H1 (cell line): ENCODE measurements at regions not wholly inside any gene's neighbourhood (a gene's known extent, or its start where the extent isn't known, plus 50 kb on each side); places are given as distances from the start of the nearest gene placed in this dataset.

Source experiments
- CTCF ChIA-PET: fragments of 300-600 bp; sonication (Branson Sonifier 250); formaldehyde crosslinking; loops from one replicate; lab custom pipeline; 2021; ENCODE audit not compliant: partially characterized antibody; lab: Charles Lee
- POLR2A ChIA-PET: fragments of 300-600 bp; sonication (Branson Sonifier 250); formaldehyde crosslinking; loops from one replicate; lab custom pipeline; 2021; ENCODE audit warnings: inconsistent platforms; ENCODE audit not compliant: partially characterized antibody; lab: Charles Lee
- DNase-seq, 2 experiments: peaks; one replicate each; pipeline versions ENCODE4 v3.0.0 to v3.0.0-alpha.2; 2010 to 2022; ENCODE audit warnings: low spot score in 2 of 2, low read depth in 1 of 2, mixed read lengths in 1 of 2
- FAIRE-seq: peaks from 2 replicates; lab custom pipeline; 2011; peaks lifted over from hg19 to GRCh38; lab: Jason Lieb, UNC
- H2AFZ ChIP-seq: 2 replicates; pipeline ENCODE4 v1.8.1; 2012; ENCODE audit warnings: low read length, inconsistent platforms
- H2AK5ac ChIP-seq: 2 replicates; pipeline ENCODE4 v1.6.1; 2013; ENCODE audit warnings: low read depth, low read length
- H2BK120ac ChIP-seq: replicated peaks from 2 replicates; pipeline ENCODE3; 2013; ENCODE audit warnings: low read depth, low read length, inconsistent platforms
- H2BK12ac ChIP-seq: 2 replicates; pipeline ENCODE4 v1.6.1; 2013; ENCODE audit warnings: low read depth, low read length
- H2BK15ac ChIP-seq: 2 replicates; pipeline ENCODE4 v1.6.1; 2013; ENCODE audit warnings: low read length
- H2BK20ac ChIP-seq: 2 replicates; pipeline ENCODE4 v1.6.1; 2013; ENCODE audit warnings: low read length
- H2BK5ac ChIP-seq: 2 replicates; pipeline ENCODE4 v1.6.1; 2013; ENCODE audit warnings: low read depth, low read length
- H3K14ac ChIP-seq: 2 replicates; pipeline ENCODE4 v1.6.1; 2013; ENCODE audit warnings: inconsistent platforms; ENCODE audit not compliant: insufficient read length
- H3K18ac ChIP-seq: 2 replicates; pipeline ENCODE4 v1.6.1; 2013; ENCODE audit warnings: low read length; ENCODE audit errors: extremely low read depth
- H3K23ac ChIP-seq: 2 replicates; pipeline ENCODE4 v1.6.1; 2013; ENCODE audit warnings: inconsistent platforms; ENCODE audit not compliant: insufficient read length
- H3K23me2 ChIP-seq: 2 replicates; pipeline ENCODE4 v1.6.1; 2013; ENCODE audit warnings: low read depth, low read length
- H3K27ac ChIP-seq: 2 replicates; pipeline ENCODE4 v1.6.1; 2011; ENCODE audit warnings: low read depth, low read length, inconsistent platforms
- H3K27me3 ChIP-seq, 4 experiments: replicated peaks in 1 of 4; 1 replicate in 1 of 4; 2 replicates in 3 of 4; pipeline versions ENCODE4 v1.6.1 to v1.8.1; 2011 to 2013; ENCODE audit warnings: low read length in 3 of 4, mild to moderate bottlenecking in 3 of 4, inconsistent platforms in 2 of 4, mixed read lengths in 2 of 4, moderate library complexity in 1 of 4; ENCODE audit not compliant: control insufficient read depth in 3 of 4, insufficient read depth in 3 of 4; ENCODE audit errors: extremely low read depth in 1 of 4
- H3K36me3 ChIP-seq, 4 experiments: 2 replicates each; pipeline versions ENCODE4 v1.6.1 to v1.8.1; 2011 to 2013; ENCODE audit warnings: mild to moderate bottlenecking in 4 of 4, low read length in 3 of 4, moderate library complexity in 2 of 4, control low read depth in 1 of 4, inconsistent platforms in 1 of 4; ENCODE audit not compliant: insufficient read depth in 4 of 4, control insufficient read depth in 2 of 4
- H3K4ac ChIP-seq: replicated peaks from 2 replicates; pipeline ENCODE3; 2013; ENCODE audit warnings: low read length, low read depth, mixed read lengths, inconsistent platforms; ENCODE audit not compliant: insufficient read length
- H3K4me1 ChIP-seq, 4 experiments: replicated peaks in 1 of 4; 1 replicate in 1 of 4; 2 replicates in 3 of 4; pipeline versions ENCODE4 v1.6.1 to v1.8.1; 2011 to 2013; ENCODE audit warnings: low read length in 3 of 4, inconsistent platforms in 2 of 4, mixed read lengths in 1 of 4; ENCODE audit not compliant: insufficient read depth in 4 of 4, control insufficient read depth in 3 of 4
- H3K4me2 ChIP-seq, 2 experiments: 2 replicates each; pipeline versions ENCODE4 v1.6.1 to v1.8.1; 2011 to 2013; ENCODE audit warnings: low read depth in 2 of 2, low read length in 2 of 2, control low read depth in 1 of 2, inconsistent platforms in 1 of 2, mild to moderate bottlenecking in 1 of 2; ENCODE audit not compliant: insufficient read depth in 1 of 2
- H3K4me3 ChIP-seq, 4 experiments: fragments of 200-600, 300-600 bp in 1 of 4; sonication (generic), shearing (Covaris generic), sonication (Bioruptor Twin) in 1 of 4; 2 replicates each; pipeline versions ENCODE4 v1.5.1 to v1.8.1; 2011 to 2016; ENCODE audit warnings: low read length in 4 of 4, low read depth in 3 of 4, control low read depth in 2 of 4, inconsistent platforms in 2 of 4, mild to moderate bottlenecking in 2 of 4, mixed read lengths in 1 of 4, moderate library complexity in 1 of 4; ENCODE audit not compliant: insufficient read depth in 2 of 4; ENCODE audit errors: extremely low read depth in 1 of 4
- H3K56ac ChIP-seq: replicated peaks from 2 replicates; pipeline ENCODE3; 2013; ENCODE audit warnings: low read depth, mild to moderate bottlenecking, mixed read lengths, low read length, inconsistent platforms; ENCODE audit not compliant: insufficient read length
- H3K79me1 ChIP-seq: 2 replicates; pipeline ENCODE4 v1.6.1; 2013; ENCODE audit warnings: low read depth, low read length, control low read depth
- H3K79me2 ChIP-seq, 2 experiments: 2 replicates each; pipeline versions ENCODE4 v1.6.1 to v1.8.1; 2012 to 2013; ENCODE audit warnings: low read length in 2 of 2, mild to moderate bottlenecking in 2 of 2, inconsistent platforms in 1 of 2; ENCODE audit not compliant: insufficient read depth in 2 of 2, control insufficient read depth in 1 of 2
- H3K9ac ChIP-seq, 4 experiments: replicated peaks in 1 of 4; 1 replicate in 1 of 4; 2 replicates in 3 of 4; pipeline versions ENCODE4 v1.6.1 to v1.8.1; 2011 to 2013; ENCODE audit warnings: low read depth in 3 of 4, low read length in 3 of 4, control low read depth in 2 of 4, mild to moderate bottlenecking in 2 of 4, moderate library complexity in 2 of 4, inconsistent platforms in 1 of 4; ENCODE audit errors: extremely low read depth in 1 of 4
- H3K9me3 ChIP-seq, 2 experiments: 2 replicates each; pipeline versions ENCODE4 v1.6.1 to v1.8.1; 2012 to 2013; ENCODE audit warnings: mild to moderate bottlenecking in 2 of 2, moderate library complexity in 2 of 2, control low read depth in 1 of 2, inconsistent platforms in 1 of 2, low read depth in 1 of 2, low read length in 1 of 2, mixed read lengths in 1 of 2; ENCODE audit not compliant: insufficient read depth in 2 of 2
- H4K20me1 ChIP-seq, 2 experiments: replicated peaks in 1 of 2; 2 replicates each; pipeline versions ENCODE3 to v1.8.1; 2011 to 2013; ENCODE audit warnings: inconsistent platforms in 2 of 2, low read length in 2 of 2, mild to moderate bottlenecking in 1 of 2; ENCODE audit not compliant: insufficient read depth in 2 of 2, control insufficient read depth in 1 of 2
- H4K5ac ChIP-seq: 2 replicates; pipeline ENCODE4 v1.6.1; 2013; ENCODE audit warnings: low read length, low read depth, mixed read lengths, inconsistent platforms; ENCODE audit not compliant: insufficient read length
- H4K8ac ChIP-seq: 2 replicates; pipeline ENCODE4 v1.8.0; 2013; ENCODE audit warnings: mild to moderate bottlenecking, moderate library complexity, low read length, inconsistent platforms; ENCODE audit not compliant: insufficient read depth; ENCODE audit errors: extremely low read depth
- H4K91ac ChIP-seq: replicated peaks from 2 replicates; pipeline ENCODE3; 2013; ENCODE audit warnings: low read length, mixed read lengths, inconsistent platforms; ENCODE audit not compliant: insufficient read length
- BACH1 ChIP-seq: IDR thresholded peaks from 2 replicates; pipeline ENCODE4 v1.6.1; 2012; ENCODE audit warnings: low read length, improper control_type of control experiment
- KDM4A ChIP-seq: IDR thresholded peaks from one replicate; pipeline ENCODE4 v1.7.1; 2012; ENCODE audit warnings: low read depth, mild to moderate bottlenecking, moderate library complexity, low read length, inconsistent platforms; ENCODE audit not compliant: severe bottlenecking
- WGBS, 2 experiments: shearing (Covaris generic) in 1 of 2; methylation state at CpG; one replicate each; pipeline versions ENCODE4 v1.1.6 to v1.1.7; 2013 to 2015; ENCODE audit warnings: low lambda C conversion rate in 2 of 2, mixed read lengths in 2 of 2, inconsistent platforms in 1 of 2, low coverage in 1 of 2, missing lambda C conversion rate in 1 of 2; ENCODE audit not compliant: insufficient replicate concordance in 2 of 2, insufficient coverage in 1 of 2, insufficient read length in 1 of 2; ENCODE audit errors: extremely low coverage in 1 of 2, missing lambda C conversion rate in 1 of 2; 5-methylcytosine and 5-hydroxymethylcytosine counted together

DNA sequence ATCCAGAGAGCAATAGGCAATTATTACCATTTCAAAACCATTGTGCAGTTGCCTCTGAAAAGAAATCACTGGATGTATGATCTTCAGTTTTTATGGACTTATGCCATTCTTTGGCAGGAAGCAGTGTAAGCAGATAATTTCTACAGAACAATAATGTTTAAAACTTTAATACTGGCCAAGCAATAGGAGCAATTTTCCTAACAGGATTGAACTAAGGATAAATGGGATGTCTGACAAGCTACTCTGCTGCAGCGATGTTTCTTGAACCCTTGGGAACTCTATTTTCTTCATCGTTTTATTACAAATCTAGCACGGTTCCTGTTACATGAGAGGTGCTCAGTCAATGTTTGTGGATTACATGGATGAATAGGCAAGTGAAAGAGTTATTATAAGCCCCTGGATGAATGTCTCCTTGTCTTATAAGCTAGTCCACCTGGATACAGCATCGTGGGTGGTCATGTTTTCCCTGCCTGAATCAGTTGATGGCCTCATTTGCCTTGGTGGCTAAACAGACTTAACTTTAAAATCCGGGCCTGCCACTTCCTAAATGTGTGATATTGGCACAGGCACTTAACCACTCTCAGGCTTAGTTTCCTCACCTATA lies 68.2 kb upstream of the MDM1 start:
- no peak overlapping the region for H4K5ac ChIP-seq
- H3K4me1 ChIP-seq, result no peaks in the 10 kb centered on the region
- DNase-seq, result no peak
- no peaks in the 10 kb centered on the region for H3K79me1 ChIP-seq
- H2BK20ac ChIP-seq, result no peak overlapping the region
- no peak overlapping the region for H2BK120ac ChIP-seq
- POLR2A ChIA-PET, result no interaction called here
- H3K4ac ChIP-seq, result no peak overlapping the region
- CTCF ChIA-PET, result interaction anchor here (1.5 to 1.6 kb wide), 2 partner anchors 15 to 66 kb away, joined by 3 to 4 read pairs; no protein-coding TSS in a partner anchor
- H3K27ac ChIP-seq, result no peak overlapping the region
- no peak overlapping the region for H3K18ac ChIP-seq
- H3K4me2 ChIP-seq, result no peak overlapping the region
- no peak overlapping the region for H3K4me3 ChIP-seq
- no peak overlapping the region for H3K23ac ChIP-seq
- no peaks in the 10 kb centered on the region for H3K36me3 ChIP-seq
- H3K9ac ChIP-seq, result no peak overlapping the region
- H2AK5ac ChIP-seq, result no peak overlapping the region
- no peak overlapping the region for H3K56ac ChIP-seq
- no peaks in the 10 kb centered on the region; the same call in 1 of the 2 replicates for H3K23me2 ChIP-seq
- H2AFZ ChIP-seq, result peak overlapping the region; percentile 21; the same call in 1 of the 2 replicates
- H3K27me3 ChIP-seq, result no peaks in the 10 kb centered on the region
- H3K14ac ChIP-seq, result no peak overlapping the region
- no peak overlapping the region for H2BK12ac ChIP-seq
- H3K79me2 ChIP-seq, result no peaks in the 10 kb centered on the region
- no peaks in the 10 kb centered on the region for H4K20me1 ChIP-seq
- no peak overlapping the region for H4K8ac ChIP-seq
- WGBS, 2 experiments, result 85% methylated on average over 5 of the region's 5 CpGs; no CpG with 5 or more reads in 1 of the 2 experiments
- H3K9me3 ChIP-seq, result no peaks in the 10 kb centered on the region
- H4K91ac ChIP-seq, result no peak overlapping the region
- FAIRE-seq, result no peak
- TF ChIP-seq BACH1 (no peak), KDM4A (no peak)
- no peak overlapping the region for H2BK5ac ChIP-seq
- no peak overlapping the region for H2BK15ac ChIP-seq
